Stimulated activated effector memory CD8-positive, alpha-beta T cell treated with anti-CD3 and anti-CD28 coated beads, Interleukin-12 subunit alpha, Interleukin-12 subunit beta, amount 100 ng/mL, for 72 hours (primary cell): ENCODE measurements at regions not wholly inside any gene's neighbourhood (a gene's known extent, or its start where the extent isn't known, plus 50 kb on each side); places are given as distances from the start of the nearest gene placed in this dataset.

ENCODE experiments used
- ATAC-seq: fragments of 150-1000 bp; cut with Tn5 transposase; 2 replicates; pipeline ENCODE4 v1.10.0; 2021
- DNase-seq, 2 donors: peaks; one replicate each; pipeline ENCODE4 v3.0.0; 2021 to 2022; ENCODE audit warnings: low spot score in 2 of 2
- H3K27ac Mint-ChIP-seq: one replicate; pipeline ENCODE4 v1.8.0; 2022; ENCODE audit warnings: mild to moderate bottlenecking, mixed read lengths
- H3K36me3 Mint-ChIP-seq: one replicate; pipeline ENCODE4 v1.8.0; 2022; ENCODE audit warnings: mild to moderate bottlenecking, mixed read lengths
- H3K4me1 Mint-ChIP-seq: one replicate; pipeline ENCODE4 v1.8.0; 2022; ENCODE audit warnings: mixed read lengths
- H3K4me3 Mint-ChIP-seq: one replicate; pipeline ENCODE4 v1.8.0; 2022; ENCODE audit warnings: mild to moderate bottlenecking, mixed read lengths
- H3K9me3 Mint-ChIP-seq: one replicate; pipeline ENCODE4 v1.8.0; 2022; ENCODE audit warnings: mixed read lengths

DNA sequence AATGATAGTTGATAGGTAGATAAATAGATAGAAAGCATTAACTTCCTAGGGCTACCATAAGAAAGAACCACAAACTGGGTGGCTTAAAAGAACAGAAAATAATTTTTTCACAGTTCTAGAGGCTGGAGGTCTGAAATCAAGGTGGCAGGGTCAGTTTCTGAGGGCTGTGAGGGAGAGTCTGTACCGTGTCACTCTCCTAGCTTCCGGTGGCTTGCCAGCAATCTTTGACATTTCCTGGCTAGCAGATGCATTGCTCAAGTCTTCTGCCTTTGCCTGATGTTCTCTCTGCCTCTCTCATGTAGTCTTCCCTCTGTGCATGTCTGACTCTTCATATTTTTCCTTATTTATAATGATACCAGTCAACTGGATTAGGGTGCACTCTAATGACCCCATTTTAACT is 1132.7 kb downstream of the CDH9 start:
- no peak overlapping the region for H3K27ac Mint-ChIP-seq
- H3K9me3 Mint-ChIP-seq = peaks cover 9% of the 10 kb centered on the region
- ATAC-seq = no peak
- no peak for DNase-seq
- no peak overlapping the region for H3K4me3 Mint-ChIP-seq
- no peaks in the 10 kb centered on the region for H3K4me1 Mint-ChIP-seq
- H3K36me3 Mint-ChIP-seq = no peaks in the 10 kb centered on the region

DNA sequence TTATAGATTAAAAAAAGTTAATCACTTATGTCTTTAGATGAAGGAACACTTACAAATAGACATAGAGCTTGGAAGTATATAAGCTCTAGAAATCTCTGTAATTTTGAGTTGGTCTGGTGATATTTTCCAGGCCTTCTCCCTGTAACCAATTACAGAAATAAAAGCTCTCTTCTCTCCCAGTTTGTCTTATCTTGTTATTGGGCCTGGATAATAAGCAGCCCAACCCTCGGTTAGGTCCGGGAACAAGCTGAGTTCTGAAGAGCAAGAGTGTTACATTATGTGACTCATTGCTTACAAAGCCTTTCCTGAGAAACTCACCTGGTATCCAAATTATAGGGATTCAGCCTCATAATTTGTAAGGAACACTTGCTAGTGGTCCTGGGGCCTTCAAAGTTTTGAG is 1146.2 kb downstream of the CDH9 start:
- H3K9me3 Mint-ChIP-seq = peaks cover 12% of the 10 kb centered on the region
- no peaks in the 10 kb centered on the region for H3K36me3 Mint-ChIP-seq
- no peak overlapping the region for H3K4me3 Mint-ChIP-seq
- H3K27ac Mint-ChIP-seq = no peak overlapping the region
- no peak for DNase-seq
- ATAC-seq = no peak
- H3K4me1 Mint-ChIP-seq = no peaks in the 10 kb centered on the region

- H3K9me3 Mint-ChIP-seq = peaks cover 15% of the 10 kb centered on the region
- no peak overlapping the region for H3K27ac Mint-ChIP-seq
- DNase-seq (no peak), ATAC-seq (no peak)
- no peaks in the 10 kb centered on the region for H3K36me3 Mint-ChIP-seq
- no peak overlapping the region for H3K4me3 Mint-ChIP-seq
- no peaks in the 10 kb centered on the region for H3K4me1 Mint-ChIP-seq
Measured at GRCh38 chr5:25891691-25892090, 1146.7 kb downstream of the CDH9 start.

DNA sequence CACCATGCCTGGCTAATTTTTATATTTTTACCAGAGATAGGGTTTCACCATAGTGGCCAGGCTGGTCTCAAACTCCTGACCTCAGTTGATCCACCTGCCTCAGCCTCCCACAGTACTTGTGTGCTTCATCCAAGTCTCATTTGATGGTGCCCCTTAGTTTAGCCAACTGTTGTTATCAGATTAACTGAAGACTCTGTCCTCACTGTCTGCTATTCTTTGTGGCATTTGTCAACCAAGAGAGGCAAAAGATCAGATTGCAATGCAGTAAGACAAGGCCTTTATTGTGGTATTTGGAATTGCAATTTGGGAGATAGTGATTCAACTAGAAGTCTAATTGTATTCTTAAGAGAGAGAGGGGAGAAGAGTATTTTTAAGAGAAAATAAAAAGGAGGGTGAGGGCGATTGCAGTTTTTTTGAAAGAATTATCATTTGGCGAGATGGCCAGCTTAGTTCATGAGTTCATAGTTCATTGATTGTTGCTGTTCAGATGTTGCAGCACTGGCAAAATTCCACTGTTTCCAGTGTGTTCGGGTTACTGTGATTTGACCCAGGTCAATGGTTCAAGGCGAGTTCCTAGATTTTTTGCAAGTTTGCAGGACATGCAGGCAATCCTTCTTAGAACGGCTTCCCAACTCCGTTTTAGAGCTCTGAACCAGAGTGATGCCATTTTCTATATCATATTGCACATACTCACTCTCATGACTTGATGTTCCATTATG is 1156.9 kb downstream of the CDH9 start:
- DNase-seq (no peak), ATAC-seq (no peak)
- no peaks in the 10 kb centered on the region for H3K36me3 Mint-ChIP-seq
- no peak overlapping the region for H3K4me3 Mint-ChIP-seq
- H3K9me3 Mint-ChIP-seq = peaks cover 18% of the 10 kb centered on the region
- H3K27ac Mint-ChIP-seq = no peak overlapping the region
- H3K4me1 Mint-ChIP-seq = no peaks in the 10 kb centered on the region

- H3K4me1 Mint-ChIP-seq = no peaks in the 10 kb centered on the region
- H3K4me3 Mint-ChIP-seq = no peak overlapping the region
- no peaks in the 10 kb centered on the region for H3K36me3 Mint-ChIP-seq
- ATAC-seq (no peak), DNase-seq (no peak)
- peaks cover 20% of the 10 kb centered on the region for H3K9me3 Mint-ChIP-seq
- H3K27ac Mint-ChIP-seq = no peak overlapping the region
Measured at GRCh38 chr5:25863811-25864210, 1174.6 kb downstream of the CDH9 start.

GRCh38 chr5:25862276-25862675 is 1176.1 kb downstream of the CDH9 start:
- Mint-ChIP-seq H3K4me3 (no peak overlapping the region), H3K36me3 (no peaks in the 10 kb centered on the region), H3K27ac (no peak overlapping the region), H3K9me3 (peaks cover 23% of the 10 kb centered on the region), H3K4me1 (no peaks in the 10 kb centered on the region)
- DNase-seq = no peak
- ATAC-seq = no peak

DNA sequence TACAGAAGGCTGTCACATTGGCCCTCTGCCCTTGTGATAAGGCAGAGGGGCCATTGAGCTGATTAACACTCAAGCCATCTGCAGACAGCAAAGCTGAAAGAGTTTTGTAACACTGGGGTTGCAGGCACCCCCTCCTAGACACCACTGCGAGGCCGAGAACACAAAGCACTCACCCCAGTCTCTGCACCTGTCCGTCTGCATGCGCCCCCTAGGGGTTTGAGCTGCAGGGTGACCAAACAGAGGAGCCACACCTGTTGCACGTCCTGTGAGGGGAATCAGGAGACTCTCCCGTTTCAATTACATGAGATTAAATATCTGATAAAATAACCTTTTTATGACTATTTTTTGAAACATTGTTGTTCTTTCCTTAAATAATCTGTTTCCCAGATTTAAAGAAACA is 1180.4 kb downstream of the CDH9 start:
- Mint-ChIP-seq H3K4me3 (no peak overlapping the region), H3K27ac (no peak overlapping the region), H3K4me1 (no peaks in the 10 kb centered on the region), H3K36me3 (no peaks in the 10 kb centered on the region), H3K9me3 (peaks cover 23% of the 10 kb centered on the region)
- ATAC-seq (no peak), DNase-seq (no peak)

DNA sequence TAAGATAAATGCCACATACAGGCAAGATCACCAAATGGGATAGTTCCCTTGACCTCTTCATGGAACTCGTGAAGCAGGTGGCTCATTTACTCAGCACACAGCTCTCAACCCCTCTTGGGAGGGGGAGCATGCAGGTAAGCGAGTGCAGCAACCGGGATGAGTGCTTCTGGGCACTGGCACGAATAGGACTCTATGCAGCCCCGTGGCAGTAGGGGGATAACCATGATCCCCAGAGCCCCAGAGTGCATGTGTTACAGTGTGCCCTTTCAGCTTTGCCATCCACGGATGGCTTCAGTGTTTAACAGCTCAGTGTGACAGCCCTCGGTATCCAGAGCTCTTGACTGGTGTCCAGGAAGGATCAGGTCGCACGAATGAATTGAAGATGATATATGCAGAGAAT is 1187.1 kb downstream of the CDH9 start:
- DNase-seq (no peak), ATAC-seq (no peak)
- Mint-ChIP-seq H3K9me3 (peaks cover 9% of the 10 kb centered on the region), H3K36me3 (no peaks in the 10 kb centered on the region), H3K4me1 (no peaks in the 10 kb centered on the region), H3K27ac (no peak overlapping the region), H3K4me3 (no peak overlapping the region)

DNA sequence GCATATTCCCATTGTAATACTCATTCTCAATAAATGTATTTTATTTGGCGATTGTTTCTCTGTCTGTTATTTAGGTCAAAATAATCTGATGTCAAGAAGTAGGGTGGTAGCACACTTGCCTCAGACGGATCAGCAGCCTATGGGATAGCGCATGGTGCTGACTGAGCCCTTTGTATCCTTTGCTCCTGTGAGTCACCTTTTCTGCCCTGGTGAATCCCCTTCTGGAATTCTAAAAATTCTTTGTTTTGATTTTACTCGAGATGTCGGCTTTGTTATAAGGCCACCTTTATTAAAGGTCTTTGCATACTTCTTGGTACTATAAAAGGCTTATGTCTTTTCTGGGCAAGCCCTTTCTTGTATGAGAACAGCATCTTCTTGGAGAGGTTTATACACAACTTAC is 1187.8 kb downstream of the CDH9 start:
- DNase-seq (no peak), ATAC-seq (no peak)
- peaks cover 5% of the 10 kb centered on the region for H3K9me3 Mint-ChIP-seq
- H3K4me3 Mint-ChIP-seq = no peak overlapping the region
- H3K27ac Mint-ChIP-seq = no peak overlapping the region
- H3K36me3 Mint-ChIP-seq = no peaks in the 10 kb centered on the region
- H3K4me1 Mint-ChIP-seq = no peaks in the 10 kb centered on the region

- H3K4me1 Mint-ChIP-seq = no peaks in the 10 kb centered on the region
- H3K9me3 Mint-ChIP-seq = peaks cover 5% of the 10 kb centered on the region
- H3K4me3 Mint-ChIP-seq = no peak overlapping the region
- no peak for DNase-seq
- ATAC-seq = no peak
- H3K36me3 Mint-ChIP-seq = no peaks in the 10 kb centered on the region
- no peak overlapping the region for H3K27ac Mint-ChIP-seq
Measured at GRCh38 chr5:25849270-25849669, 1189.1 kb downstream of the CDH9 start.

GRCh38 chr5:25823330-25823873 is 1178.6 kb upstream of the CDH10 start:
- Mint-ChIP-seq H3K27ac (no peak overlapping the region), H3K4me3 (no peak overlapping the region), H3K4me1 (no peaks in the 10 kb centered on the region), H3K36me3 (no peaks in the 10 kb centered on the region), H3K9me3 (peaks cover 13% of the 10 kb centered on the region)
- ATAC-seq = no peak
- DNase-seq = no peak
